ENCODE measurements at regions not wholly inside any gene's neighbourhood (a gene's known extent, or its start where the extent isn't known, plus 50 kb on each side); places are given as distances from the start of the nearest gene placed in this dataset.
"Not testable (repeated sequence)": the region's sequence is repeated elsewhere in the genome, so short reads cannot be mapped to it uniquely, and the experiment has no call there.

DNA sequence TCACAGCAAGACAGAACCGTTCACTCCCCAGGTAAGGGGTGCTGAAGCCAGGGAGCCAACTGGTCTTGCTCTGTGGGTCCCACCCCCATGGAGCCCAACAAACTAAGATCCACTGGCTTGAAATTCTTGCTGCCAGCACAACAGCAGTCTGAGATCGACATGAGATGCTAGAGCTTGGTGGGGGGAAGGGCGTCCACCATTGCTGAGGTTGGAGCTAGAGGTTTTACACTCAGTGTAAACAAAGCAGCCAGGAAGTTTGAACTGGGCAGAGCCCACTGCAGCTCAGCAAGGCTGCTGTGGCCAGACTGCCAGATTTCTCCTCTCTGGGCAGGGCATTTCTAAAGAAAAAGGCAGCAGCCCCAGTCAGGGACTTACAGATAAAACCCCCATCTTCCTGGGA, 1419.9 kb upstream of the ADGRL3 start:
- TF ChIP-seq EZH2 (IDR thresholded peaks at IDR 0.05; ENCODE audit: insufficient read depth, poor library complexity, severe bottlenecking); EZH2phosphoT487 (IDR thresholded peaks at IDR 0.05; ENCODE audit: insufficient read depth, low read depth): not testable (repeated sequence)

Data from GM23248 (cell line).